NB4 (cell line): ENCODE measurements at regions not wholly inside any gene's neighbourhood (a gene's known extent, or its start where the extent isn't known, plus 50 kb on each side); places are given as distances from the start of the nearest gene placed in this dataset.

Source experiments
- DNase-seq: peaks from one replicate; pipeline ENCODE4 v3.0.0; 2010; ENCODE audit warnings: low read depth
- H3K4me3 ChIP-seq: one replicate; pipeline ENCODE4 v1.5.1; 2011; ENCODE audit warnings: mild to moderate bottlenecking, low read depth, low read length, moderate library complexity
- CTCF ChIP-seq: IDR thresholded peaks from one replicate; pipeline ENCODE4 v1.5.1; 2012; ENCODE audit warnings: low read depth, low read length
- MAX ChIP-seq: IDR thresholded peaks from 2 replicates; pipeline ENCODE4 v1.6.1; 2011; ENCODE audit warnings: low read depth, low read length
- MYC ChIP-seq: IDR thresholded peaks from 2 replicates; pipeline ENCODE4 v1.6.1; 2011; ENCODE audit warnings: low read depth, low read length
- POLR2A ChIP-seq: IDR thresholded peaks from 2 replicates; pipeline ENCODE4 v1.6.1; 2011; ENCODE audit warnings: mild to moderate bottlenecking; ENCODE audit not compliant: insufficient read length; ENCODE audit errors: extremely low read depth

- DNase-seq: no peak
- no peak overlapping the region for H3K4me3 ChIP-seq
- TF ChIP-seq CTCF: no peak
- TF ChIP-seq MYC: no peak
- no peak for TF ChIP-seq MAX
- TF ChIP-seq POLR2A: no peak
These were observed 69.1 kb upstream of the NR4A3 start for GRCh38 chr9:99752417-99753109.

- no peak for TF ChIP-seq POLR2A
- TF ChIP-seq CTCF: no peak
- no peak for TF ChIP-seq MYC
- TF ChIP-seq MAX: no peak
- DNase-seq: no peak
- H3K4me3 ChIP-seq: no peak overlapping the region
These were observed 68.2 kb upstream of the NR4A3 start for GRCh38 chr9:99753436-99753835.

- DNase-seq: no peak
- H3K4me3 ChIP-seq: no peak overlapping the region
- TF ChIP-seq CTCF: no peak
- no peak for TF ChIP-seq MAX
- no peak for TF ChIP-seq MYC
- no peak for TF ChIP-seq POLR2A
These were observed 61.3 kb upstream of the NR4A3 start for GRCh38 chr9:99760421-99760820.

GRCh38 chr9:99762470-99762869, 59.2 kb upstream of the NR4A3 start:
- no peak for TF ChIP-seq MAX
- no peak for TF ChIP-seq CTCF
- TF ChIP-seq MYC: no peak
- TF ChIP-seq POLR2A: no peak
- DNase-seq: no peak
- H3K4me3 ChIP-seq: no peak overlapping the region
